WTC11 (cell line): ENCODE measurements at regions not wholly inside any gene's neighbourhood (a gene's known extent, or its start where the extent isn't known, plus 50 kb on each side); places are given as distances from the start of the nearest gene placed in this dataset.

ENCODE experiments used
- ATAC-seq: fragments of 200-7000 bp; cut with Tn5 transposase; 2 replicates; pipeline ENCODE4 v1.10.0; 2021; ENCODE audit warnings: mild to moderate bottlenecking, moderate library complexity
- CTCF ChIA-PET: fragments of 300-600 bp; sonication (Branson Sonifier 250); formaldehyde crosslinking; loops from one replicate; lab custom pipeline; 2021; ENCODE audit warnings: antibody characterized with exemption; lab: Charles Lee
- POLR2A ChIA-PET: fragments of 350-600 bp; sonication (Branson Sonifier 250); formaldehyde crosslinking; loops from one replicate; lab custom pipeline; 2021; ENCODE audit warnings: antibody characterized with exemption; lab: Charles Lee
- DNase-seq: peaks from one replicate; pipeline ENCODE4 v3.0.0; 2021; ENCODE audit warnings: low spot score
- H3K27ac Mint-ChIP-seq: 2 replicates; pipeline ENCODE4 v1.8.0; 2021; ENCODE audit warnings: mixed read lengths
- H3K27me3 Mint-ChIP-seq: 2 replicates; pipeline ENCODE4 v1.8.0; 2021; ENCODE audit warnings: low read depth, mild to moderate bottlenecking, moderate library complexity, mixed read lengths
- H3K36me3 Mint-ChIP-seq: 2 replicates; pipeline ENCODE4 v1.8.0; 2021; ENCODE audit warnings: mixed read lengths
- H3K4me1 Mint-ChIP-seq: 2 replicates; pipeline ENCODE4 v1.8.0; 2022; ENCODE audit warnings: mixed read lengths
- H3K4me3 Mint-ChIP-seq: 2 replicates; pipeline ENCODE4 v1.8.0; 2021; ENCODE audit warnings: mild to moderate bottlenecking, moderate library complexity, mixed read lengths
- H3K9me3 Mint-ChIP-seq: 2 replicates; pipeline ENCODE4 v1.8.0; 2021; ENCODE audit warnings: mixed read lengths
- ATF1 ChIP-seq: sonication (generic); formaldehyde crosslinking; IDR thresholded peaks from 2 replicates; pipeline ENCODE4 v1.8.1; 2023; ENCODE audit warnings: mild to moderate bottlenecking, moderate library complexity, missing genetic modification reagents
- CREM ChIP-seq: sonication (generic); formaldehyde crosslinking; IDR thresholded peaks from 2 replicates; pipeline ENCODE4 v1.8.1; 2022; ENCODE audit warnings: mild to moderate bottlenecking, missing genetic modification reagents, moderate library complexity
- FOXJ3 ChIP-seq: sonication (generic); formaldehyde crosslinking; IDR thresholded peaks from 2 replicates; pipeline ENCODE4 v1.9.0; 2021; ENCODE audit warnings: missing genetic modification reagents, mild to moderate bottlenecking, borderline replicate concordance
- JUN ChIP-seq: sonication (generic); formaldehyde crosslinking; IDR thresholded peaks from 2 replicates; pipeline ENCODE4 v1.8.0; 2023; ENCODE audit warnings: mild to moderate bottlenecking, missing genetic modification reagents
- NFYB ChIP-seq: sonication (generic); formaldehyde crosslinking; conservative IDR thresholded peaks from 2 replicates; pipeline ENCODE4 v1.8.0; 2022; ENCODE audit warnings: low read depth, missing genetic modification reagents
- NR1H2 ChIP-seq: sonication (generic); formaldehyde crosslinking; IDR thresholded peaks from 2 replicates; pipeline ENCODE4 v1.9.0; 2021; ENCODE audit warnings: mild to moderate bottlenecking, moderate library complexity, missing genetic modification reagents
- NR2C2 ChIP-seq: sonication (generic); formaldehyde crosslinking; IDR thresholded peaks from 2 replicates; pipeline ENCODE4 v1.8.0; 2022; ENCODE audit warnings: mild to moderate bottlenecking, missing genetic modification reagents
- NR3C1 ChIP-seq: sonication (generic); formaldehyde crosslinking; conservative IDR thresholded peaks from 2 replicates; pipeline ENCODE4 v1.8.1; 2023; ENCODE audit warnings: low read depth, mild to moderate bottlenecking, missing genetic modification reagents
- PRRX2 ChIP-seq: fragments of 250-450 bp; sonication (Bioruptor Pico); IDR thresholded peaks from 2 replicates; pipeline ENCODE4 v1.8.0; 2021; ENCODE audit warnings: mild to moderate bottlenecking
- RORB ChIP-seq: fragments of 250-450 bp; sonication (Bioruptor Pico); IDR thresholded peaks from 2 replicates; pipeline ENCODE4 v1.9.0; 2021; ENCODE audit warnings: mild to moderate bottlenecking
- TEAD4 ChIP-seq: sonication (generic); formaldehyde crosslinking; IDR thresholded peaks from 2 replicates; pipeline ENCODE4 v1.8.0; 2022; ENCODE audit warnings: mild to moderate bottlenecking, missing genetic modification reagents
- ZNF121 ChIP-seq: sonication (generic); formaldehyde crosslinking; IDR thresholded peaks from 2 replicates; pipeline ENCODE4 v1.8.0; 2023; ENCODE audit warnings: missing genetic modification reagents
- TF ChIP-seq, protein P1 (sequence below): sonication (generic); formaldehyde crosslinking; IDR thresholded peaks from 2 replicates; pipeline ENCODE4 v1.8.1; 2022; ENCODE audit warnings: mild to moderate bottlenecking, moderate library complexity, missing genetic modification reagents
- TF ChIP-seq, protein P2 (sequence below): sonication (generic); formaldehyde crosslinking; IDR thresholded peaks from 2 replicates; pipeline ENCODE4 v1.8.0; 2022; ENCODE audit warnings: mild to moderate bottlenecking, missing genetic modification reagents
- TF ChIP-seq, protein P3 (sequence below): sonication (generic); formaldehyde crosslinking; IDR thresholded peaks from 2 replicates; pipeline ENCODE4 v1.8.0; 2022; ENCODE audit warnings: mild to moderate bottlenecking, missing genetic modification reagents
- TF ChIP-seq, protein P4 (sequence below): fragments of 250-450 bp; sonication (Bioruptor Pico); IDR thresholded peaks from 2 replicates; pipeline ENCODE4 v1.9.0; 2021; ENCODE audit warnings: mild to moderate bottlenecking
- TF ChIP-seq, protein P5 (sequence below): fragments of 250-450 bp; sonication (Bioruptor Pico); IDR thresholded peaks from 2 replicates; pipeline ENCODE4 v1.9.0; 2021; ENCODE audit warnings: mild to moderate bottlenecking, borderline replicate concordance
- TF ChIP-seq, protein P6 (sequence below): sonication (generic); formaldehyde crosslinking; IDR thresholded peaks from 2 replicates; pipeline ENCODE4 v1.8.0; 2022; ENCODE audit warnings: mild to moderate bottlenecking, missing genetic modification reagents
- TF ChIP-seq, protein P7 (sequence below): sonication (generic); formaldehyde crosslinking; IDR thresholded peaks from 2 replicates; pipeline ENCODE4 v1.8.1; 2022; ENCODE audit warnings: missing genetic modification reagents, borderline replicate concordance

DNA sequence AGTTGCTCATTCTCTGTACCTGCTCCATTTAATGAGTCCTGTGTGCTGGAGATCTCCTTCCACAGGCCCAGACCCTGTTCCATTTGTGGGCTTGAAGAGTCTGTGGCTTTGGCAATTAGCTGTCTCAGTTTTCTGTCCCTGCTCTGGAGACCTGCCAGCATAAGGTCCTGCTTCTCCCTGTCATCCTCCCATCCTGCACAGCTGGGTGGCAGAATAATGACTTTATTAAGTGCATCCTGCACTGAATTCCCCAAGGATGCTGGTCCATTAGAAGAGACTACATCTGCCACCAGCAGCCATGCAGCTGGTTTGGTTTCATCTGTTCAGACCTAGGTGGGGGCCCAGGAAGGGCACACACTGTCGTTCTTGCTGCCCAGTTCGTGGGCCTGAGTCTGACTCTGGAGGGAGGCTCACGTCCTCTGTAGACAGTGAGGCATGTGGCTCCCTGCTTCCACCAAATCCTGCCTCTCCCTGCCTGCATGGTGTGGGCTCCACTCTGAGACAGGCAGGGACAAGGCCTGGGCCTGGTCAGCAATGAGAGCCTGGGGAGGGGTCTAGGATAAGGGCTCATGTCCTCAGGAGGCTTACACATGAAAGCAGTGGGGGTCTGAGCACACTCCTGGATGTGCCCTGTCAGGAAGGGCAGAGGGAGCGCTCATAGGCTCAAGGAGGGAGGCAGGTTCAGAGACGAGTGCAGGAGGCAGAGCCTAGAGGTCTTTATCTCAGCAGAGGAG is 78.4 kb upstream of the PRR23E start:
- Mint-ChIP-seq H3K36me3 (peaks cover 17% of the 10 kb centered on the region), H3K27ac (no peak overlapping the region), H3K27me3 (peaks cover 27% of the 10 kb centered on the region), H3K4me3 (no peak overlapping the region), H3K4me1 (peaks cover 40% of the 10 kb centered on the region), H3K9me3 (peaks cover 42% of the 10 kb centered on the region)
- CTCF ChIA-PET, result interaction anchor here (0.7 kb wide), 1 partner anchor 44 kb away, joined by 3 read pairs; no protein-coding TSS in a partner anchor
- POLR2A ChIA-PET, result no interaction called here
- no peak for ATAC-seq
- TF ChIP-seq NR3C1 (CRISPR knock-in tag) (no peak), NR2C2 (CRISPR knock-in tag) (no peak), ATF1 (CRISPR knock-in tag) (no peak), CREM (CRISPR knock-in tag) (no peak), FOXJ3 (CRISPR knock-in tag) (no peak), JUN (no peak), RORB (CRISPR knock-in tag) (no peak), TEAD4 (no peak)
- TF ChIP-seq, protein P1, sequence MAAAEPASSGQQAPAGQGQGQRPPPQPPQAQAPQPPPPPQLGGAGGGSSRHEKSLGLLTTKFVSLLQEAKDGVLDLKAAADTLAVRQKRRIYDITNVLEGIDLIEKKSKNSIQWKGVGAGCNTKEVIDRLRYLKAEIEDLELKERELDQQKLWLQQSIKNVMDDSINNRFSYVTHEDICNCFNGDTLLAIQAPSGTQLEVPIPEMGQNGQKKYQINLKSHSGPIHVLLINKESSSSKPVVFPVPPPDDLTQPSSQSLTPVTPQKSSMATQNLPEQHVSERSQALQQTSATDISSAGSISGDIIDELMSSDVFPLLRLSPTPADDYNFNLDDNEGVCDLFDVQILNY (CRISPR knock-in tag), result no peak
- TF ChIP-seq, protein P2, sequence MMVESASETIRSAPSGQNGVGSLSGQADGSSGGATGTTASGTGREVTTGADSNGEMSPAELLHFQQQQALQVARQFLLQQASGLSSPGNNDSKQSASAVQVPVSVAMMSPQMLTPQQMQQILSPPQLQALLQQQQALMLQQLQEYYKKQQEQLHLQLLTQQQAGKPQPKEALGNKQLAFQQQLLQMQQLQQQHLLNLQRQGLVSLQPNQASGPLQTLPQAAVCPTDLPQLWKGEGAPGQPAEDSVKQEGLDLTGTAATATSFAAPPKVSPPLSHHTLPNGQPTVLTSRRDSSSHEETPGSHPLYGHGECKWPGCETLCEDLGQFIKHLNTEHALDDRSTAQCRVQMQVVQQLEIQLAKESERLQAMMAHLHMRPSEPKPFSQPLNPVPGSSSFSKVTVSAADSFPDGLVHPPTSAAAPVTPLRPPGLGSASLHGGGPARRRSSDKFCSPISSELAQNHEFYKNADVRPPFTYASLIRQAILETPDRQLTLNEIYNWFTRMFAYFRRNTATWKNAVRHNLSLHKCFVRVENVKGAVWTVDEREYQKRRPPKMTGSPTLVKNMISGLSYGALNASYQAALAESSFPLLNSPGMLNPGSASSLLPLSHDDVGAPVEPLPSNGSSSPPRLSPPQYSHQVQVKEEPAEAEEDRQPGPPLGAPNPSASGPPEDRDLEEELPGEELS (CRISPR knock-in tag), result no peak
- TF ChIP-seq, protein P3, sequence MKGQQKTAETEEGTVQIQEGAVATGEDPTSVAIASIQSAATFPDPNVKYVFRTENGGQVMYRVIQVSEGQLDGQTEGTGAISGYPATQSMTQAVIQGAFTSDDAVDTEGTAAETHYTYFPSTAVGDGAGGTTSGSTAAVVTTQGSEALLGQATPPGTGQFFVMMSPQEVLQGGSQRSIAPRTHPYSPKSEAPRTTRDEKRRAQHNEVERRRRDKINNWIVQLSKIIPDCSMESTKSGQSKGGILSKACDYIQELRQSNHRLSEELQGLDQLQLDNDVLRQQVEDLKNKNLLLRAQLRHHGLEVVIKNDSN, result no peak
- TF ChIP-seq, protein P4, sequence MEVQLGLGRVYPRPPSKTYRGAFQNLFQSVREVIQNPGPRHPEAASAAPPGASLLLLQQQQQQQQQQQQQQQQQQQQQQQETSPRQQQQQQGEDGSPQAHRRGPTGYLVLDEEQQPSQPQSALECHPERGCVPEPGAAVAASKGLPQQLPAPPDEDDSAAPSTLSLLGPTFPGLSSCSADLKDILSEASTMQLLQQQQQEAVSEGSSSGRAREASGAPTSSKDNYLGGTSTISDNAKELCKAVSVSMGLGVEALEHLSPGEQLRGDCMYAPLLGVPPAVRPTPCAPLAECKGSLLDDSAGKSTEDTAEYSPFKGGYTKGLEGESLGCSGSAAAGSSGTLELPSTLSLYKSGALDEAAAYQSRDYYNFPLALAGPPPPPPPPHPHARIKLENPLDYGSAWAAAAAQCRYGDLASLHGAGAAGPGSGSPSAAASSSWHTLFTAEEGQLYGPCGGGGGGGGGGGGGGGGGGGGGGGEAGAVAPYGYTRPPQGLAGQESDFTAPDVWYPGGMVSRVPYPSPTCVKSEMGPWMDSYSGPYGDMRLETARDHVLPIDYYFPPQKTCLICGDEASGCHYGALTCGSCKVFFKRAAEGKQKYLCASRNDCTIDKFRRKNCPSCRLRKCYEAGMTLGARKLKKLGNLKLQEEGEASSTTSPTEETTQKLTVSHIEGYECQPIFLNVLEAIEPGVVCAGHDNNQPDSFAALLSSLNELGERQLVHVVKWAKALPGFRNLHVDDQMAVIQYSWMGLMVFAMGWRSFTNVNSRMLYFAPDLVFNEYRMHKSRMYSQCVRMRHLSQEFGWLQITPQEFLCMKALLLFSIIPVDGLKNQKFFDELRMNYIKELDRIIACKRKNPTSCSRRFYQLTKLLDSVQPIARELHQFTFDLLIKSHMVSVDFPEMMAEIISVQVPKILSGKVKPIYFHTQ, result no peak
- no peak for DNase-seq

DNA sequence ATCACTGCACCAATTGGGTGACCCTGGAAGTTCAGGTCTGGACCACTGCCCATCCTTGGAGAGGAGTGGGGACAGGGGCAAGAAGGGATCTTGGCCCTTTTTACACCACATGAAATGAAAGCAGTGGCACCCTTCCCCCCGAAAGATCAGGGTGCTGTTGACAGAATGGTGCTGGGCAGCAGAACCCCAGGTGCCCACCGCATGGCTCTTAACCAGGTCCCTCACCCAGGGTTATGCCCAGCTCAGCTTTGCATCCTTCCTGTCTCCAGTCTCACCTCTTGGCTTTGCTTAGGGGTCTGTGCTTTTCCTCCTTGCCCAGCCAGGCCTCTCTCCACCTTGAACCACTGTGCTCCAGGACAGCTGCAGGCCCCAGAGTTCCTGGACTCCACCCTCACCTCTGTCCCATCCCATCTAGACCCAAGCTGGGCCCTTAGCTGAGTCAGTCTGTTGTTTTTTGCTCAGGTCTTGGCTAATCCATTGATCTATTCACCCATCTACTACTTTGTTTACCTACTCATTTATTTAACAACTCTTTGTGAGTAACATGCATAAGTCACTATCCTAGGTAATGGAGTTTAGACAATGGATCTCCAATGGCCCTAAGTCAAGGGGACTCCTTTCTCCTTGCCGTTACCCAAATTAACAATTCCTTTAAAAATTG is 77.1 kb upstream of the PRR23E start:
- Mint-ChIP-seq H3K9me3 (peaks cover 37% of the 10 kb centered on the region), H3K4me1 (peaks cover 32% of the 10 kb centered on the region), H3K4me3 (no peak overlapping the region), H3K27ac (no peak overlapping the region), H3K36me3 (peaks cover 17% of the 10 kb centered on the region), H3K27me3 (peaks cover 27% of the 10 kb centered on the region)
- CTCF ChIA-PET, result interaction anchor here (0.7 kb wide), 1 partner anchor 43 kb away, joined by 3 read pairs; no protein-coding TSS in a partner anchor
- no peak for ATAC-seq
- POLR2A ChIA-PET, result no interaction called here
- DNase-seq, result no peak
- TF ChIP-seq, protein P2 (CRISPR knock-in tag), result no peak
- TF ChIP-seq PRRX2, result no peak
- no peak for TF ChIP-seq NFYB (CRISPR knock-in tag)
- TF ChIP-seq, protein P5, sequence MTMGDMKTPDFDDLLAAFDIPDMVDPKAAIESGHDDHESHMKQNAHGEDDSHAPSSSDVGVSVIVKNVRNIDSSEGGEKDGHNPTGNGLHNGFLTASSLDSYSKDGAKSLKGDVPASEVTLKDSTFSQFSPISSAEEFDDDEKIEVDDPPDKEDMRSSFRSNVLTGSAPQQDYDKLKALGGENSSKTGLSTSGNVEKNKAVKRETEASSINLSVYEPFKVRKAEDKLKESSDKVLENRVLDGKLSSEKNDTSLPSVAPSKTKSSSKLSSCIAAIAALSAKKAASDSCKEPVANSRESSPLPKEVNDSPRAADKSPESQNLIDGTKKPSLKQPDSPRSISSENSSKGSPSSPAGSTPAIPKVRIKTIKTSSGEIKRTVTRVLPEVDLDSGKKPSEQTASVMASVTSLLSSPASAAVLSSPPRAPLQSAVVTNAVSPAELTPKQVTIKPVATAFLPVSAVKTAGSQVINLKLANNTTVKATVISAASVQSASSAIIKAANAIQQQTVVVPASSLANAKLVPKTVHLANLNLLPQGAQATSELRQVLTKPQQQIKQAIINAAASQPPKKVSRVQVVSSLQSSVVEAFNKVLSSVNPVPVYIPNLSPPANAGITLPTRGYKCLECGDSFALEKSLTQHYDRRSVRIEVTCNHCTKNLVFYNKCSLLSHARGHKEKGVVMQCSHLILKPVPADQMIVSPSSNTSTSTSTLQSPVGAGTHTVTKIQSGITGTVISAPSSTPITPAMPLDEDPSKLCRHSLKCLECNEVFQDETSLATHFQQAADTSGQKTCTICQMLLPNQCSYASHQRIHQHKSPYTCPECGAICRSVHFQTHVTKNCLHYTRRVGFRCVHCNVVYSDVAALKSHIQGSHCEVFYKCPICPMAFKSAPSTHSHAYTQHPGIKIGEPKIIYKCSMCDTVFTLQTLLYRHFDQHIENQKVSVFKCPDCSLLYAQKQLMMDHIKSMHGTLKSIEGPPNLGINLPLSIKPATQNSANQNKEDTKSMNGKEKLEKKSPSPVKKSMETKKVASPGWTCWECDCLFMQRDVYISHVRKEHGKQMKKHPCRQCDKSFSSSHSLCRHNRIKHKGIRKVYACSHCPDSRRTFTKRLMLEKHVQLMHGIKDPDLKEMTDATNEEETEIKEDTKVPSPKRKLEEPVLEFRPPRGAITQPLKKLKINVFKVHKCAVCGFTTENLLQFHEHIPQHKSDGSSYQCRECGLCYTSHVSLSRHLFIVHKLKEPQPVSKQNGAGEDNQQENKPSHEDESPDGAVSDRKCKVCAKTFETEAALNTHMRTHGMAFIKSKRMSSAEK, result no peak
- no peak for TF ChIP-seq ZNF121
- TF ChIP-seq, protein P6, sequence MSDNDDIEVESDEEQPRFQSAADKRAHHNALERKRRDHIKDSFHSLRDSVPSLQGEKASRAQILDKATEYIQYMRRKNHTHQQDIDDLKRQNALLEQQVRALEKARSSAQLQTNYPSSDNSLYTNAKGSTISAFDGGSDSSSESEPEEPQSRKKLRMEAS (CRISPR knock-in tag), result no peak
- TF ChIP-seq NR1H2 (CRISPR knock-in tag), result no peak
- TF ChIP-seq, protein P7, sequence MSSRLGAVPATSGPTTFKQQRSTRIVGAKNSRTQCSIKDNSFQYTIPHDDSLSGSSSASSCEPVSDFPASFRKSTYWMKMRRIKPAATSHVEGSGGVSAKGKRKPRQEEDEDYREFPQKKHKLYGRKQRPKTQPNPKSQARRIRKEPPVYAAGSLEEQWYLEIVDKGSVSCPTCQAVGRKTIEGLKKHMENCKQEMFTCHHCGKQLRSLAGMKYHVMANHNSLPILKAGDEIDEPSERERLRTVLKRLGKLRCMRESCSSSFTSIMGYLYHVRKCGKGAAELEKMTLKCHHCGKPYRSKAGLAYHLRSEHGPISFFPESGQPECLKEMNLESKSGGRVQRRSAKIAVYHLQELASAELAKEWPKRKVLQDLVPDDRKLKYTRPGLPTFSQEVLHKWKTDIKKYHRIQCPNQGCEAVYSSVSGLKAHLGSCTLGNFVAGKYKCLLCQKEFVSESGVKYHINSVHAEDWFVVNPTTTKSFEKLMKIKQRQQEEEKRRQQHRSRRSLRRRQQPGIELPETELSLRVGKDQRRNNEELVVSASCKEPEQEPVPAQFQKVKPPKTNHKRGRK (CRISPR knock-in tag), result no peak
